WTC11 (cell line): ENCODE measurements at regions not wholly inside any gene's neighbourhood (a gene's known extent, or its start where the extent isn't known, plus 50 kb on each side); places are given as distances from the start of the nearest gene placed in this dataset.

Experiments used
- ATAC-seq: fragments of 200-7000 bp; cut with Tn5 transposase; 2 replicates; pipeline ENCODE4 v1.10.0; 2021; ENCODE audit warnings: mild to moderate bottlenecking, moderate library complexity
- CTCF ChIA-PET: fragments of 300-600 bp; sonication (Branson Sonifier 250); formaldehyde crosslinking; loops from one replicate; lab custom pipeline; 2021; ENCODE audit warnings: antibody characterized with exemption; lab: Charles Lee
- POLR2A ChIA-PET: fragments of 350-600 bp; sonication (Branson Sonifier 250); formaldehyde crosslinking; loops from one replicate; lab custom pipeline; 2021; ENCODE audit warnings: antibody characterized with exemption; lab: Charles Lee
- DNase-seq: peaks from one replicate; pipeline ENCODE4 v3.0.0; 2021; ENCODE audit warnings: low spot score
- H3K27ac Mint-ChIP-seq: 2 replicates; pipeline ENCODE4 v1.8.0; 2021; ENCODE audit warnings: mixed read lengths
- H3K27me3 Mint-ChIP-seq: 2 replicates; pipeline ENCODE4 v1.8.0; 2021; ENCODE audit warnings: low read depth, mild to moderate bottlenecking, moderate library complexity, mixed read lengths
- H3K36me3 Mint-ChIP-seq: 2 replicates; pipeline ENCODE4 v1.8.0; 2021; ENCODE audit warnings: mixed read lengths
- H3K4me1 Mint-ChIP-seq: 2 replicates; pipeline ENCODE4 v1.8.0; 2022; ENCODE audit warnings: mixed read lengths
- H3K4me3 Mint-ChIP-seq: 2 replicates; pipeline ENCODE4 v1.8.0; 2021; ENCODE audit warnings: mild to moderate bottlenecking, moderate library complexity, mixed read lengths
- H3K9me3 Mint-ChIP-seq: 2 replicates; pipeline ENCODE4 v1.8.0; 2021; ENCODE audit warnings: mixed read lengths
- GRHL2 ChIP-seq: fragments of 250-450 bp; sonication (Bioruptor Pico); IDR thresholded peaks from 2 replicates; pipeline ENCODE4 v1.8.0; 2022; ENCODE audit warnings: mild to moderate bottlenecking, moderate library complexity; ENCODE audit not compliant: insufficient replicate concordance, severe bottlenecking
- NR1H2 ChIP-seq: sonication (generic); formaldehyde crosslinking; IDR thresholded peaks from 2 replicates; pipeline ENCODE4 v1.9.0; 2021; ENCODE audit warnings: mild to moderate bottlenecking, moderate library complexity, missing genetic modification reagents
- PRRX2 ChIP-seq: fragments of 250-450 bp; sonication (Bioruptor Pico); IDR thresholded peaks from 2 replicates; pipeline ENCODE4 v1.8.0; 2021; ENCODE audit warnings: mild to moderate bottlenecking
- RELA ChIP-seq: sonication (generic); formaldehyde crosslinking; IDR thresholded peaks from 2 replicates; pipeline ENCODE4 v1.8.1; 2022; ENCODE audit warnings: missing genetic modification reagents, mild to moderate bottlenecking, borderline replicate concordance
- SP1 ChIP-seq: sonication (generic); formaldehyde crosslinking; conservative IDR thresholded peaks from 2 replicates; pipeline ENCODE4 v1.8.1; 2022; ENCODE audit warnings: missing genetic modification reagents
- TEAD1 ChIP-seq: sonication (generic); formaldehyde crosslinking; IDR thresholded peaks from 2 replicates; pipeline ENCODE4 v1.8.0; 2022; ENCODE audit warnings: mild to moderate bottlenecking, missing genetic modification reagents
- ZNF232 ChIP-seq: sonication (generic); formaldehyde crosslinking; IDR thresholded peaks from 2 replicates; pipeline ENCODE4 v1.8.0; 2022; ENCODE audit warnings: mild to moderate bottlenecking, missing genetic modification reagents
- ZNF416 ChIP-seq: fragments of 250-450 bp; sonication (Bioruptor Pico); IDR thresholded peaks from 2 replicates; pipeline ENCODE4 v1.9.0; 2021; ENCODE audit warnings: mild to moderate bottlenecking, inconsistent platforms
- ZNF671 ChIP-seq: fragments of 250-450 bp; sonication (Bioruptor Pico); IDR thresholded peaks from 2 replicates; pipeline ENCODE4 v1.8.0; 2021; ENCODE audit warnings: mild to moderate bottlenecking
- TF ChIP-seq, protein P1 (sequence below): sonication (generic); formaldehyde crosslinking; IDR thresholded peaks from 2 replicates; pipeline ENCODE4 v1.8.0; 2022; ENCODE audit warnings: mild to moderate bottlenecking, missing genetic modification reagents
- TF ChIP-seq, protein P2 (sequence below): fragments of 250-450 bp; sonication (Bioruptor Pico); IDR thresholded peaks from 2 replicates; pipeline ENCODE4 v2.1.2; 2022; ENCODE audit warnings: mild to moderate bottlenecking, moderate library complexity
- TF ChIP-seq, protein P3 (sequence below): fragments of 200-600 bp; IDR thresholded peaks from 2 replicates; pipeline ENCODE4 v1.8.0; 2022; ENCODE audit warnings: antibody characterized with exemption
- TF ChIP-seq, protein P4 (sequence below): sonication (generic); formaldehyde crosslinking; conservative IDR thresholded peaks from 2 replicates; pipeline ENCODE4 v1.8.1; 2023; ENCODE audit warnings: mild to moderate bottlenecking, low read depth, missing genetic modification reagents, moderate library complexity
- TF ChIP-seq, protein P5 (sequence below): sonication (generic); formaldehyde crosslinking; IDR thresholded peaks from 2 replicates; pipeline ENCODE4 v1.8.0; 2023; ENCODE audit warnings: missing genetic modification reagents, mild to moderate bottlenecking, borderline replicate concordance
- TF ChIP-seq, protein P6 (sequence below): sonication (generic); formaldehyde crosslinking; IDR thresholded peaks from 2 replicates; pipeline ENCODE4 v1.8.0; 2023; ENCODE audit warnings: missing genetic modification reagents
- TF ChIP-seq, protein P7 (sequence below): fragments of 250-450 bp; sonication (Bioruptor Pico); IDR thresholded peaks from 2 replicates; pipeline ENCODE4 v1.8.0; 2021; ENCODE audit warnings: mild to moderate bottlenecking

DNA sequence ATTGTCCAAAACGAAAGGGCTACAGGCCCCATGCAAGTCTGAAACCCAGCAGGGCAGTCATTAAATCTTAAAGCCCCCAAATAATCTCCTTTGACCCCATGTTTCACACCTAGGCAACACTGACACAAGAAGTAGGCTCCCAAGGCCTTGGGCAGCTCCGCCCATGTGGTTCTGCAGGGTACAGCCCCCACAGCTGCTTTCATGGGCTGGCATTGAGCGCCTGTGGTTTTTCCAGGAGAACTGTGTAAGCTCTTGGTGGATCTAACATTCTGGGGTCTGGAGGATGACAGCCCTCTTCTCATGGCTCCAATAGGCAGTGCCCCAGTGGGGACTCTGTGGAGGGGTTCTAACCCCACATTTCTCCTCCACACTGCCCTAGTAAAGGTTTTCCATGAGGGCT is 623.5 kb downstream of the PRR16 start:
- ChIA-PET POLR2A (no interaction called here), CTCF (no interaction called here)
- TF ChIP-seq, protein P1, sequence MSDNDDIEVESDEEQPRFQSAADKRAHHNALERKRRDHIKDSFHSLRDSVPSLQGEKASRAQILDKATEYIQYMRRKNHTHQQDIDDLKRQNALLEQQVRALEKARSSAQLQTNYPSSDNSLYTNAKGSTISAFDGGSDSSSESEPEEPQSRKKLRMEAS = no peak
- TF ChIP-seq, protein P2, sequence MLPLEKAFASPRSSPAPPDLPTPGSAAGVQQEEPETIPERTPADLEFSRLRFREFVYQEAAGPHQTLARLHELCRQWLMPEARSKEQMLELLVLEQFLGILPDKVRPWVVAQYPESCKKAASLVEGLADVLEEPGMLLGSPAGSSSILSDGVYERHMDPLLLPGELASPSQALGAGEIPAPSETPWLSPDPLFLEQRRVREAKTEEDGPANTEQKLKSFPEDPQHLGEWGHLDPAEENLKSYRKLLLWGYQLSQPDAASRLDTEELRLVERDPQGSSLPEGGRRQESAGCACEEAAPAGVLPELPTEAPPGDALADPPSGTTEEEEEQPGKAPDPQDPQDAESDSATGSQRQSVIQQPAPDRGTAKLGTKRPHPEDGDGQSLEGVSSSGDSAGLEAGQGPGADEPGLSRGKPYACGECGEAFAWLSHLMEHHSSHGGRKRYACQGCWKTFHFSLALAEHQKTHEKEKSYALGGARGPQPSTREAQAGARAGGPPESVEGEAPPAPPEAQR (CRISPR knock-in tag) = no peak
- TF ChIP-seq ZNF416 (CRISPR knock-in tag) (no peak), TEAD1 (CRISPR knock-in tag) (no peak), RELA (CRISPR knock-in tag) (no peak), SP1 (CRISPR knock-in tag) (no peak), PRRX2 (no peak), ZNF671 (CRISPR knock-in tag) (no peak)
- TF ChIP-seq, protein P3, sequence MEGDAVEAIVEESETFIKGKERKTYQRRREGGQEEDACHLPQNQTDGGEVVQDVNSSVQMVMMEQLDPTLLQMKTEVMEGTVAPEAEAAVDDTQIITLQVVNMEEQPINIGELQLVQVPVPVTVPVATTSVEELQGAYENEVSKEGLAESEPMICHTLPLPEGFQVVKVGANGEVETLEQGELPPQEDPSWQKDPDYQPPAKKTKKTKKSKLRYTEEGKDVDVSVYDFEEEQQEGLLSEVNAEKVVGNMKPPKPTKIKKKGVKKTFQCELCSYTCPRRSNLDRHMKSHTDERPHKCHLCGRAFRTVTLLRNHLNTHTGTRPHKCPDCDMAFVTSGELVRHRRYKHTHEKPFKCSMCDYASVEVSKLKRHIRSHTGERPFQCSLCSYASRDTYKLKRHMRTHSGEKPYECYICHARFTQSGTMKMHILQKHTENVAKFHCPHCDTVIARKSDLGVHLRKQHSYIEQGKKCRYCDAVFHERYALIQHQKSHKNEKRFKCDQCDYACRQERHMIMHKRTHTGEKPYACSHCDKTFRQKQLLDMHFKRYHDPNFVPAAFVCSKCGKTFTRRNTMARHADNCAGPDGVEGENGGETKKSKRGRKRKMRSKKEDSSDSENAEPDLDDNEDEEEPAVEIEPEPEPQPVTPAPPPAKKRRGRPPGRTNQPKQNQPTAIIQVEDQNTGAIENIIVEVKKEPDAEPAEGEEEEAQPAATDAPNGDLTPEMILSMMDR = no peak
- TF ChIP-seq, protein P4, sequence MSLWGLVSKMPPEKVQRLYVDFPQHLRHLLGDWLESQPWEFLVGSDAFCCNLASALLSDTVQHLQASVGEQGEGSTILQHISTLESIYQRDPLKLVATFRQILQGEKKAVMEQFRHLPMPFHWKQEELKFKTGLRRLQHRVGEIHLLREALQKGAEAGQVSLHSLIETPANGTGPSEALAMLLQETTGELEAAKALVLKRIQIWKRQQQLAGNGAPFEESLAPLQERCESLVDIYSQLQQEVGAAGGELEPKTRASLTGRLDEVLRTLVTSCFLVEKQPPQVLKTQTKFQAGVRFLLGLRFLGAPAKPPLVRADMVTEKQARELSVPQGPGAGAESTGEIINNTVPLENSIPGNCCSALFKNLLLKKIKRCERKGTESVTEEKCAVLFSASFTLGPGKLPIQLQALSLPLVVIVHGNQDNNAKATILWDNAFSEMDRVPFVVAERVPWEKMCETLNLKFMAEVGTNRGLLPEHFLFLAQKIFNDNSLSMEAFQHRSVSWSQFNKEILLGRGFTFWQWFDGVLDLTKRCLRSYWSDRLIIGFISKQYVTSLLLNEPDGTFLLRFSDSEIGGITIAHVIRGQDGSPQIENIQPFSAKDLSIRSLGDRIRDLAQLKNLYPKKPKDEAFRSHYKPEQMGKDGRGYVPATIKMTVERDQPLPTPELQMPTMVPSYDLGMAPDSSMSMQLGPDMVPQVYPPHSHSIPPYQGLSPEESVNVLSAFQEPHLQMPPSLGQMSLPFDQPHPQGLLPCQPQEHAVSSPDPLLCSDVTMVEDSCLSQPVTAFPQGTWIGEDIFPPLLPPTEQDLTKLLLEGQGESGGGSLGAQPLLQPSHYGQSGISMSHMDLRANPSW (CRISPR knock-in tag) = no peak
- TF ChIP-seq, protein P5, sequence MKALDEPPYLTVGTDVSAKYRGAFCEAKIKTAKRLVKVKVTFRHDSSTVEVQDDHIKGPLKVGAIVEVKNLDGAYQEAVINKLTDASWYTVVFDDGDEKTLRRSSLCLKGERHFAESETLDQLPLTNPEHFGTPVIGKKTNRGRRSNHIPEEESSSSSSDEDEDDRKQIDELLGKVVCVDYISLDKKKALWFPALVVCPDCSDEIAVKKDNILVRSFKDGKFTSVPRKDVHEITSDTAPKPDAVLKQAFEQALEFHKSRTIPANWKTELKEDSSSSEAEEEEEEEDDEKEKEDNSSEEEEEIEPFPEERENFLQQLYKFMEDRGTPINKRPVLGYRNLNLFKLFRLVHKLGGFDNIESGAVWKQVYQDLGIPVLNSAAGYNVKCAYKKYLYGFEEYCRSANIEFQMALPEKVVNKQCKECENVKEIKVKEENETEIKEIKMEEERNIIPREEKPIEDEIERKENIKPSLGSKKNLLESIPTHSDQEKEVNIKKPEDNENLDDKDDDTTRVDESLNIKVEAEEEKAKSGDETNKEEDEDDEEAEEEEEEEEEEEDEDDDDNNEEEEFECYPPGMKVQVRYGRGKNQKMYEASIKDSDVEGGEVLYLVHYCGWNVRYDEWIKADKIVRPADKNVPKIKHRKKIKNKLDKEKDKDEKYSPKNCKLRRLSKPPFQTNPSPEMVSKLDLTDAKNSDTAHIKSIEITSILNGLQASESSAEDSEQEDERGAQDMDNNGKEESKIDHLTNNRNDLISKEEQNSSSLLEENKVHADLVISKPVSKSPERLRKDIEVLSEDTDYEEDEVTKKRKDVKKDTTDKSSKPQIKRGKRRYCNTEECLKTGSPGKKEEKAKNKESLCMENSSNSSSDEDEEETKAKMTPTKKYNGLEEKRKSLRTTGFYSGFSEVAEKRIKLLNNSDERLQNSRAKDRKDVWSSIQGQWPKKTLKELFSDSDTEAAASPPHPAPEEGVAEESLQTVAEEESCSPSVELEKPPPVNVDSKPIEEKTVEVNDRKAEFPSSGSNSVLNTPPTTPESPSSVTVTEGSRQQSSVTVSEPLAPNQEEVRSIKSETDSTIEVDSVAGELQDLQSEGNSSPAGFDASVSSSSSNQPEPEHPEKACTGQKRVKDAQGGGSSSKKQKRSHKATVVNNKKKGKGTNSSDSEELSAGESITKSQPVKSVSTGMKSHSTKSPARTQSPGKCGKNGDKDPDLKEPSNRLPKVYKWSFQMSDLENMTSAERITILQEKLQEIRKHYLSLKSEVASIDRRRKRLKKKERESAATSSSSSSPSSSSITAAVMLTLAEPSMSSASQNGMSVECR = no peak
- Mint-ChIP-seq H3K4me1 (no peaks in the 10 kb centered on the region), H3K27me3 (no peaks in the 10 kb centered on the region; the same call in 1 of the 2 replicates), H3K27ac (no peak overlapping the region), H3K9me3 (0 out of 2 replicates have a peak, but pooled peaks cover 3% of the 10 kb centered on the region), H3K36me3 (no peaks in the 10 kb centered on the region), H3K4me3 (no peak overlapping the region)
- no peak for DNase-seq
- ATAC-seq = no peak

DNA sequence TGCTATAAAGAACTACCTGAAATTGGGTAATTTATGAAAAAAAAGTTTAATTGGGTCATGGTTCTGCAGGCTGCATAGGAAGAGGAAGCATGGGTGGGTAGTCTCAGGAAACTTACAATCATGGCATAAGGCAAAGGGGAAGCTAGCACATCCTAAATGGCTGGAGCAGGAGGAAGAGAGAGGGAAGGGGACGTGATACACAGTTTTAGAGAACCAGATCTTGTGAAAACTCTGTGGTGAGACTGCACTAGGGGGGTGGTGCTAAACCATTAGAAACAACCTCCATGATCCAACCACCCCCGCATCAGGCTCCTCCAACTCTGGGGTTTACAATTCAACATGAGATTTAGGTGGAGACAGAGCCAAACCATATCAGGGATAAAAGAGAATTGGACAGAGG is 624.2 kb downstream of the PRR16 start:
- CTCF ChIA-PET = no interaction called here
- Mint-ChIP-seq H3K27me3 (no peaks in the 10 kb centered on the region; the same call in 1 of the 2 replicates), H3K9me3 (0 out of 2 replicates have a peak, but pooled peaks cover 3% of the 10 kb centered on the region), H3K4me3 (no peak overlapping the region), H3K4me1 (no peaks in the 10 kb centered on the region), H3K36me3 (no peaks in the 10 kb centered on the region), H3K27ac (no peak overlapping the region)
- ATAC-seq = no peak
- DNase-seq = no peak
- POLR2A ChIA-PET = no interaction called here
- TF ChIP-seq NR1H2 (no peak), GRHL2 (no peak), ZNF232 (CRISPR knock-in tag) (no peak)
- TF ChIP-seq, protein P4 (CRISPR knock-in tag) = no peak
- TF ChIP-seq, protein P1 = no peak
- TF ChIP-seq, protein P6, sequence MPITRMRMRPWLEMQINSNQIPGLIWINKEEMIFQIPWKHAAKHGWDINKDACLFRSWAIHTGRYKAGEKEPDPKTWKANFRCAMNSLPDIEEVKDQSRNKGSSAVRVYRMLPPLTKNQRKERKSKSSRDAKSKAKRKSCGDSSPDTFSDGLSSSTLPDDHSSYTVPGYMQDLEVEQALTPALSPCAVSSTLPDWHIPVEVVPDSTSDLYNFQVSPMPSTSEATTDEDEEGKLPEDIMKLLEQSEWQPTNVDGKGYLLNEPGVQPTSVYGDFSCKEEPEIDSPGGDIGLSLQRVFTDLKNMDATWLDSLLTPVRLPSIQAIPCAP (CRISPR knock-in tag) = no peak
- TF ChIP-seq, protein P3 = no peak
- TF ChIP-seq, protein P7, sequence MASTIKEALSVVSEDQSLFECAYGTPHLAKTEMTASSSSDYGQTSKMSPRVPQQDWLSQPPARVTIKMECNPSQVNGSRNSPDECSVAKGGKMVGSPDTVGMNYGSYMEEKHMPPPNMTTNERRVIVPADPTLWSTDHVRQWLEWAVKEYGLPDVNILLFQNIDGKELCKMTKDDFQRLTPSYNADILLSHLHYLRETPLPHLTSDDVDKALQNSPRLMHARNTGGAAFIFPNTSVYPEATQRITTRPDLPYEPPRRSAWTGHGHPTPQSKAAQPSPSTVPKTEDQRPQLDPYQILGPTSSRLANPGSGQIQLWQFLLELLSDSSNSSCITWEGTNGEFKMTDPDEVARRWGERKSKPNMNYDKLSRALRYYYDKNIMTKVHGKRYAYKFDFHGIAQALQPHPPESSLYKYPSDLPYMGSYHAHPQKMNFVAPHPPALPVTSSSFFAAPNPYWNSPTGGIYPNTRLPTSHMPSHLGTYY = no peak
